ENCODE measurements at regions not wholly inside any gene's neighbourhood (a gene's known extent, or its start where the extent isn't known, plus 50 kb on each side); places are given as distances from the start of the nearest gene placed in this dataset.

GRCh38 chr11:33953289-33953688, 61.4 kb upstream of the LMO2 start (continued):
- TF ChIP-seq FOXM1 (IDR thresholded peaks at IDR 0.05; ENCODE audit: low read depth) (no peak), FOXM1 (CRISPR knock-in tag; IDR thresholded peaks at IDR 0.05; ENCODE audit: low read depth) (no peak), HSF4 (CRISPR knock-in tag; IDR thresholded peaks at IDR 0.05; ENCODE audit: borderline replicate concordance) (no peak), NR2C1 (IDR thresholded peaks at IDR 0.05) (no peak), NR2C1 (tag; IDR thresholded peaks at IDR 0.05) (0 out of 2 replicates have a peak, but pooled peaks have one; percentile 8), ZBTB8A (IDR thresholded peaks at IDR 0.05; ENCODE audit: partially characterized antibody) (no peak), EGR1 (conservative IDR thresholded peaks at IDR 0.05) (no peak), SMARCC2 (IDR thresholded peaks at IDR 0.05; ENCODE audit: low read depth) (0 out of 2 replicates have a peak, but pooled peaks have one; percentile 1), MEF2D (tag; conservative IDR thresholded peaks at IDR 0.05; ENCODE audit: low read depth) (no peak), THRAP3 (IDR thresholded peaks at IDR 0.05; ENCODE audit: borderline replicate concordance) (no peak), ZFX (CRISPR knock-in tag; IDR thresholded peaks at IDR 0.05) (0 out of 2 replicates have a peak, but pooled peaks have one; percentile 21), GTF2A2 (tag; IDR thresholded peaks at IDR 0.05) (no peak), ADNP (tag; IDR thresholded peaks at IDR 0.05) (no peak), THAP12 (CRISPR knock-in tag; IDR thresholded peaks at IDR 0.05) (no peak), GTF3C2 (IDR thresholded peaks at IDR 0.05; ENCODE audit: borderline replicate concordance, extremely low read depth, insufficient read length) (no peak), ZNF184 (CRISPR knock-in tag; IDR thresholded peaks at IDR 0.05) (no peak), ATF3 (IDR thresholded peaks at IDR 0.05) (no peak), ATF3 (CRISPR knock-in tag; conservative IDR thresholded peaks at IDR 0.05) (no peak), TFAM (CRISPR knock-in tag; conservative IDR thresholded peaks at IDR 0.05) (no peak), BRF1 (IDR thresholded peaks at IDR 0.05; ENCODE audit: borderline replicate concordance, extremely low read depth, insufficient read length) (no peak), ZKSCAN8 (CRISPR knock-in tag; IDR thresholded peaks at IDR 0.05) (no peak), ZNF398 (CRISPR knock-in tag; IDR thresholded peaks at IDR 0.05) (no peak), NR3C1 (CRISPR knock-in tag; IDR thresholded peaks at IDR 0.05) (no peak), EP400 (IDR thresholded peaks at IDR 0.05) (no peak)

All from K562 (cell line).